HK-2 (cell line): ENCODE measurements at regions not wholly inside any gene's neighbourhood (a gene's known extent, or its start where the extent isn't known, plus 50 kb on each side); places are given as distances from the start of the nearest gene placed in this dataset.

Source experiments
- DNase-seq: peaks from one replicate; pipeline ENCODE4 v3.0.0-alpha.2; 2018; ENCODE audit not compliant: unreplicated experiment

DNA sequence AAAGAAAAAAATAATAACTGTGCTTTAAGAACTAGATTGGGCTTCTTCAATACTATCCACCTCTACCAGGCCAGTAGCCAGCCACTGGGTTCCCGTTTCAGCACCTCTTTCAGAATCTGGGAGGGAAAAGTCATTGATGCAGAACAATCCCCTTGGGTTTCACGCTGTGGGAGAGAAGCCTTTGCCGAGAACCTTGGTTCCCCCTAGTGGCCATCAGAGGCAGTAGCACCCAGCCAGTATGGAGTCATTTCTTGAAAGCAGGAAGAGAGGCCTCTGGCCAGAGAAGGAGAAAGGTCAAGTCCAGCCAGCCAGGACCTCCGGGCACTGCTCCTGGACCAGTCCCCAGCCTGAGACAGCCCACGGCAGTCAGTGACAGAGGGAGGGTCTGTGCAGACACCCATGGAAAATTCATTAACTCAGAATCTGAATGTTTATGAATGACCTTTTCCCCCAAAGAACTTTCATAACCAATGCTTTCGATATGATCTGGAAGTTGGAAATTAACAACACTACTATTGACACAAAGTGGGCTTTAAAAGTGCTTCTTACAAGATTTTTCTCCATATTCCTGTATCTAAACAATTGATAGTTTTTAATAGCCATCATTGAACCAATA lies 51.2 kb upstream of the CDH5 start:
- peak; percentile 72 for DNase-seq

DNA sequence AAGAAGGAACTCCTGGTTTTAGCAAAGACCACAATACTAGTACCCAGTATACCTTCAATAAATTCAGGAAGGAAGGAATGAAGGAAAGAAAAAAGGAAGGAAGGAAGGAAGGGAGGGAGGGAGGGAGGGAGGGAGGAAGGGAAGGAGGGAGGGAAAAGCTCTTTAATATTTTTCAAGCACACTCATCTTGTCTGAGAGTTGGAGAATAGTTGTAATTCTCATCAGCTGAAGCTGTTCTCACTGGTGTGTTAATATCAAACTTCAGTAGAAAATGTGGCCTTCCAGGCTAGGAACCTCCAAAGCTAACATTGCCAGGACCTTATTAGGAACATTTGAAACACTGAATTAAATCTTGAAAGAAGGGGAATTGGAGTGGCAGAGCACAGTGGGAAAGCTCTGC lies 55.2 kb upstream of the CDH5 start:
- no peak for DNase-seq

DNA sequence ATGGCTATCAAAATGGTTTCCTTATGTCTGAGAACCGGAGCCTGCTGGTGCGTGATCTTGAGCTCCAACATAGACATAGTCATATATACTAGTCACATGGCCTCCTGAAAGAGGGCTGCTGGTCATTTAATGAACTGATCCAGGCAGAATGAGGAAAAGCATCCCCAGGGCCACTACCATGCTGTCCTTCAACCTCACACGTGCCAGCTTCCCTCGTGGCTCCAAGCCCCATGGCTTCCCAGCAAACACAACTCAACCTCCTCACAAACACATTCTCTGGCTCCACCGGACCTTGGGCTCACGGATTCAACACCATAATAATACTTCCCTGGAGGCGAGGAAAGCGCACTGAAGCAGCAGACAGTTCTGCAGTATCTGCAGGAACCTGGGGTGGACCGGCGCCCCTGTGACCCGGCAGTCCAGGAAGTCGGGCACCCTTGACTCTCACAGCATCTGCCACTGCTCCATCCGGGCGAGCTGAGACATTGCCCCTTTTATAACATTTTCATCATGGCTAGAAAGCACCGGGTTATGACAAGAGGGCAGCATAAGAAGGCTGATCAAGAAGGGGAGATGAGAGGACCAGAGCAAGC lies 57.2 kb upstream of the CDH5 start:
- no peak for DNase-seq

DNA sequence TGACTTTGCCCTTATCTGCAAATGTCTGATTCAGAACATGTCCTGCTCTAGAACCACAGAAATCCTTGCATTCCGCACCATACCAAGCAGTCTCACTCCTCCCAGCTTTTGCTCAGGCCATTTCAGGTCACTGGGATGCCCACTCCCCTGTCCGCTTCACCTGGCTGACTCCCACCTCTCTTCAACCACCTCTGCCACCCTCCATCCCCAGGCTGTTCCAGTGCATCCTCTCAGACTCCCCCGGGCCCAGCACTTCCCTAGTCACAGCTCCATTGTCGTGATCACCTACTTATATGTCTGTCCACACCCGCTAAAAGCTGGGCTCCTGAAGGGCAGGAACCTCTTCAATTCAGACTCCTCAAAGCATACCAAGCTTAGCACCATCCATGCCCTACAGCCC lies 58.4 kb upstream of the CDH5 start:
- no peak for DNase-seq

DNA sequence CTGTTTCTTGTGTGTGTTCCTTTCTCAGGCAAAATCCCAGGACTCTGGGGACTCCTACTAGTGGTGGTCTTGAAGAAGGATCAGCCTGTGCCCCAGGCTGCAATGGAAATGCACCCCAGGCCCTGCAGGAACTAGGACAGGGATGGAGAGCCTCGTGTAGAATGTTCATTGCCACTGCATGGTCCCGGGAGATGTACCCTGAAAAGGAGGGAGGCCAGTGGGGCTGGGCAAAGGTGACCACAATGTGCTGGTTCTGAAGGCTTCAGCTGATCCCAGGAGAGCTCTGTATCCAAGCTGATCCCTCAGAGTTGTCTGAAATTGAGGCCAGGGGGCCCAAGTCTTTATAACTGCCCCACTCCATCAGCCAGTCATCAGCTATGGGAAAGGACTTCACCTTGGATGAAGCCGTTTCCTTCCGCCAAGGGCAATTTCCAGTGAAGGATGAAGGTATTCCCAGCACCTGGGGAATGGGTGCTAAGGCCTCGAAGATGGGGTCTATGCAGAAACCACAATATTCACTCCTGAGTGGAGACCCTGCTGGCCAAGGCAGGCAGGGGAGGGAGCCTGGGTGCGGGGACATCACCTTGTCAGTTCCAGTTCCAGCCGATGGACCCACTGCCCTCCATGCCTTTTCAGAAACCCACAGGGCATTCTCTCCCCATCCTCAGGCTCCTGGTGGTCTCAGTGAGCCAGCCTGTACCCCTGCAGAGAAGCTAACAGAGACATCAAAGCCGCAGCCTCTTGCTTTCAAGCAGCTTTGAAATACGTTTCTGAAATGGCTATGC lies 59.9 kb upstream of the CDH5 start:
- no peak for DNase-seq

DNA sequence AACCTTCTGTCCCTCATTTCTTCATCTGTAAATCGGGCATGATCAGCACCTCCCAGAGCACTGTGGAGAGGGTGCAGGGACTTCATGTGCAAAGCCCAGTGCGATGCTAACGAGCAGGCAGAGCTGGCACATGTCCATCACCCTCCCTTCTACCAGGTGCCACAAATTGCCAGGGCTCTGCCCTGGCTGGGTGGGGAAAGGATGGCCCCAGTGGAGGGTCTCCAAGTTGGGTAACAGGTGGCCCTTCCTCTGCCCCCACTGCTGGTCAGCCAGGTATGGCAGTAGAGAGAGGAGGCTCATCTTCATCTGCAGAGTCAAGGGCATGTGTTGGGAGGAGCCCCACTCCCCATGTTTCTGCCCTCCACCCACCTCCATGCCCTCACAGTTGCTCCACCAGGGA lies 61.5 kb upstream of the CDH5 start:
- no peak for DNase-seq

DNA sequence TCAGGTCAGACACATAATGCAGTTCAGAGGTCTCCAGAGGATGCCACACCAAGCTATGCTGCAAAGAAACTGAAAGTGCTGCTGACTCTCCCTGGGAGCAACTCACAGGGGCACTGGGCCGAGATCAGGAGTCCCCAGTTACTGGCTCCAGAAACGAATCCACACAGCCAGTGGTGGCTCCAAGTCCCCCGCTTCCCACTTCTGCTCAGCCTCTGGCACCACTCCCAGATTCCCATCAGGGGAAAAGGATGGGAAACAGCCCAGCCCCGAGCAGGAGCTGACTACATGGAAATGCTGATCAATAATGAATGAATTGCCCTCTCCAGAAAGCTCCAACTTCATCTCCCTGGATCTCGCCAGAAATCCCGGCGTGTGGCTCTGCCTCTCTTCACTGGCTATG lies 62.3 kb upstream of the CDH5 start:
- DNase-seq = no peak

DNA sequence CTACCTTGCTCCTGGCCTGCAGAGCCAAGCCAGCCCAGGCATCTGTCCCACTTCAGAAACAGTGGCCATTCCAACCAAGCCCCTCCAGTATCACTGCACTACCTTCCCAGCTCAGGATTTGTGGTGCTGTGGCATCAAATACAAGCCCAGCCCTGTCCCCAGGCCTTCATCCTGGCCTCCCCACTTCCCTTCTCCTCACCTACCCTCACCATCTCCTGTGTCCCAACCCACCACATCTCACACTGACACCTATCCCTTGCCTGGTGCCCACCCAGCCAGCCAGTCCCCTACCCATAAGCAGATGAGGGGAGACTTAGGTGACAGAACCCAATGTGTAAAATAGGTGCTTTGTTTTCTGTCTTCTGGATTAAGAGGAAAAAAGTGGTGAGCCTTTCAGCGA lies 66.0 kb upstream of the CDH5 start:
- DNase-seq = no peak

DNA sequence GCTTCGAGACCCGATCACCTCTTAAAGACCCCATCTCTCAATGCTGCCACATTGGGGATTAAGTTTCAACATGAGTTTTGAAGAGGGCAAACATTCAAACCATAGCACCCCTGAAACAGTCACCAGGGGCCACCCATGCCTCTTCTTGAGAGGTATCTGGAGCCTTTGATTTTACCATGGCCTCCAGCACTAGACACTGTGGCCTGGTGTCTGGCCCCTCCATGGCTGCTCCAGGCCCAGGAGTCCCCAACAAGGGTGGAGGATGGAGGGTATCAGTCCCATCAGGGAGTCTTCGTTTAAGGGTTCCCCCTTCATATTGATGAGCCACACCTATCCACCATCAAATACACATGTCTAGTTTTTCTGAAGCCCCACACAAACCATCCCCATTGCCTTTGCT lies 66.5 kb upstream of the CDH5 start:
- DNase-seq = no peak

DNA sequence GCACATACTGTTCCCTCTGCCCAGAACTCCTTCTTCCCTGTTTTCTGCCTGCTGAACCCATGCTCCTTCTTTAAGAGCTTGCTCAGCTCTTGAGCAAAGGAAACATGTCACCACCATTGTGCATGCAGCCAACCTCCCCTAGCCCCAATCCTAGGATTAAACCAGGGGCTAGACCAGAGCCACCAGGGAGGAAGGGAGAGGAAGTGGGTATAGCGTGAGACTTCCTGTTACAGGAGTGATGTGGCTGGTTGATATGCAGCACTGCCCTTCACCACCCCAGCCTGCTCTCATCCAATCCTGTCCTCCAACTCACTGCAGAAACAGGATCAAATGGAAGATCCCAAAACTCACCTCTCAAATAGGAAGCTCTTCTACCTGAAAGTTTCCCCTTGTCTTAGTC lies 67.1 kb upstream of the CDH5 start:
- no peak for DNase-seq

DNA sequence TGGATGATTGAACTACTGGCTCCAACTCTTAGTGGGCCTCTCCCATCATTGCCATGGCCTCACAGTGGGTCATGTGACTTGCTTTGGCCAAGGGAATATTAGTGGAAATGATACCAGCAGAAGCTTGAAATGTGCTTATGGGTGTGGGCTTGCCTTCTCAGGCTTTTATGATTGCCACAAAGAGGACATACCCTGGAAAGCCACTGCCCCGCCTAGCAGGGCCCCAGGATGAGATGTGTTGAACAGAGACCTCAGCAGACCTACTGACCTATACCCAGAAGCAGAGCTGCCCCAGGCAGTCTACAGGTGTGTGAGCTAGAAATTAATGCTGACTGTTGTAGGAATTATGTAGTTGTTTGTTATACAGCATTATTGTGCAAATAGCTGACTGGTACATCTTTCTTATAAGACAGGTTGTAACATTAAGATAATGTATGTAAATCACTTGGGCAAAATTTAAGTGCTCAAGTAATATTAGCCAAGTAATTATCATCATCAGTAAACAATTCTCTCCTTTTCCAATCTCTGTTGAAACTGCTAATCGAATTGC lies 67.8 kb upstream of the CDH5 start:
- no peak for DNase-seq

DNA sequence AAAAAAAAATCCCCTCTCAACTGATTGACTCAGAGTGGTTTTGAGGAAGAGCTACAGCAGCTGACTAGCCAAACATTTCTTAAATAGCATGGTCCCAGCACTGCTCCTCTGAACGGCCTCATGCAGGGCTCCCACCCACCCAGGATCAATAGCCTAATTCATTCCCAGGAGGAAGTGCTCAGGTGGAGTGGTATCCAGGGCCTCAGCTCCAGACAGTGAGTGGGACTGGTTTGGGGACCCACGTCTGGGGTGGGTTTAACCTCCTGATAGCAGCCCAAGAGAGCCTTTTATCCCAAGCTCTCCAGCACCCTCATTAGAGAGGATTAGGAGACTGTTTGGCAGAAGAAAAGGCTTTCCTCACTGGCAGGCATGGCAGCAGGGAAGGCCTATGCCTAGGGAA lies 68.5 kb upstream of the CDH5 start:
- DNase-seq = no peak

DNA sequence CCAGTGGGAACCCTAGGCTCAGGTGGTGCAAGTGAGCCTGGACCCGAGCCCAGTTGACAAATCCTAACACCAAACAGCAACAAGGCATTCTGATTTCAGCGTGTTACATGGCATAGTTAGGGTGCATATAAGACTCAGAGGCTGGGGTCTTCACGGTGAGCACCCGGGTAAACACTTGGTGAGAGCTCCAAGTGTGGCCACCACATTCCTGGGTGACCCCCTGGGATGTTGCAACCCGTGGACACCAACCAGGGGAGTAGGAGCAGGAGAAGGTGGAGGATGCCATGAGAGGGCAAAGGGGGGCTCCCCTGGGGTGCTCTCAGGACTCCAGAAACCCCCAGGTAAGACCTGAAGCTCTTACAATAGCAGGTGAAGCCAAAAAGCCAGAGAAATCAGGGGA lies 69.9 kb upstream of the CDH5 start:
- no peak for DNase-seq

DNA sequence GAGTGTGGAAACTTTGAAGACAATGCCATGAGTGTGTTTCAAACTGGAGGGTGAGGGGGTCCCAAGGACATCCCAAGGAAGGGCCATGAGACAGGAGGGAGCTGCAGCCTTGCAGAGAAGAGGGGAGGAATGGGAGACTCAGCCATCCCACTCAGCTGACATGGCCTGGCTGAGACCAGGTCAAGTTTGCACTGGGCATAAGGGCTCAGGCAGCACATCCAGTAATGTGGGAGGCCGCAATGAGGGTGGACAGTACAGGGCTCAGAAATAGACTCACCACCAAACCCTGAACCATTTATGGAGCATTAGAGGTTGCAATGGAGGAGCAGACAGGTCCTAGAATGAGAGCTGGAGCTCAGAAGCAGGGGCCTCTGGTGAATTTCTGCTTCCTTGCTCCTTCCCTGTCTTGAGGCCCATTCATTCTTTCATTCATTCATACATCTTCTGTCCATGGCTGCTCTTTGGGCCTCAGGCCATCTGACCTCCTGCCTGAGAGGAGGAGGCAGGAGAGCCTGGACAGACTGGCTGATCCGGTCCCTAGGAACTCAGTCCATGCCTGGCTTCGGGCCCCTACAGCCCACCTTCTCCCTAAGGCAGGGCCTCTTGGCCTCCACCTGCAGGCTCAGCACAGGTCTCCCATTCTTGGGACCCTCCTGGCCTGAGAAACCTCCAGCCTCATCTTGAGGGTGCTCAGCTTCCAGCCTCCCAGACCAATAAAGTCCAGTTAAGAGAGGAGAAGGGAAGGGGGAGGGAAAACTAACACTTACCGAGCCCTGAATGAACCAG lies 70.5 kb upstream of the CDH5 start:
- no peak for DNase-seq

DNA sequence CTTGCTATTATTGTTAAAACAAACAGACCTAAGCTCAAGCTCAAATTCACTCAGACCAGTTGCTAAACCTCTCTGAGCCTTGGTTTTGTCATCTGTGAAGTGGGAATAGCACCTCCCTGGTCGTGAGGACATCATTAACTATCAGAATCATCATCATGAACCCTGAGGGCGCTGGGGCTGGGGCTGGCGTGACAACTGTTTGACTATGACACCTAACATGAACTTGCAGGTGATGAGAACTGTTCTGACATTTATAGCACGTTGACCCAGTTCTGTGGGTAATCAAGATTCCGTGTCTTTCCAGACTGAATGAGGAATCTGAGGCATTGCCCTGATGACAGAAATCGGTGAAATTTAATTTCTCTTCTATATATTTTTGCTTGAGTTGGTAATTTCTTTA lies 71.3 kb upstream of the CDH5 start:
- no peak for DNase-seq

DNA sequence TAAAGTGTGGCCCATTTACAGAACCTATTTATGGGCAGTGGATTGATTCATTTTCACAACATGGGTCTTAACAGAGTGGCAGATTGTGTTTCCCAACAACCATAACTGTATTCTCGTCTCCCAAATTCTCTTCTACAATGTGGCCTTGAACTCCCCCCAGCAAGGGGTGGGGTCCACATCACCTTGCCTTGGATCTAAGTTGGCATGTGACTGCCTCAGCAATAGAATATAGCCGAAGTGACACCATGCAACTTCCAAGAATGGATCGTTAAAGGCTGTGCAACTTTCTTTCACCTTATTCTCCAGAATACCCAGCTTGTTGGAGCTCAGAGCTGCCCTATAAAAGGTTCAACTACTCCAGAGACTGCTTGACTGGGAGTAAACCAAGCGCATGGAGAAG lies 72.0 kb upstream of the CDH5 start:
- no peak for DNase-seq

DNA sequence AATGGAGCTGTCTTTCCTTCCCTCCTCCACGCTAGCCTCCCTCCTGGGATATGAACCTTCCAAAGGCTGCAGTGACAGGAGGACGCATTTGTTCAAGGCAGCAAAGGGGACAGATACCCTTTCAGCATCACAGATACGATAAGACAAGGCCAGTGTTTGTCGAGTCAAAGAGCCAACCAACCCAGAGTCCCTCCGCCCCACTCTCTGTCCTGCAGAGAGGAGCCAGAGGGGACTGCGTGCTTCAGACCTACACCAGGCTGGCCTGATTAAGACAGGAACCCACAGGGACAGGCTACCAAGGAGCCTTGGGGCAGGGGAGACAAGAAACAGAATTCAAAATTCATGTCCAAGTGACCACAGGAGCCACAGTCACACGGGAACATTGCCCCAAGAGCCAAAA lies 72.6 kb upstream of the CDH5 start:
- DNase-seq = no peak

DNA sequence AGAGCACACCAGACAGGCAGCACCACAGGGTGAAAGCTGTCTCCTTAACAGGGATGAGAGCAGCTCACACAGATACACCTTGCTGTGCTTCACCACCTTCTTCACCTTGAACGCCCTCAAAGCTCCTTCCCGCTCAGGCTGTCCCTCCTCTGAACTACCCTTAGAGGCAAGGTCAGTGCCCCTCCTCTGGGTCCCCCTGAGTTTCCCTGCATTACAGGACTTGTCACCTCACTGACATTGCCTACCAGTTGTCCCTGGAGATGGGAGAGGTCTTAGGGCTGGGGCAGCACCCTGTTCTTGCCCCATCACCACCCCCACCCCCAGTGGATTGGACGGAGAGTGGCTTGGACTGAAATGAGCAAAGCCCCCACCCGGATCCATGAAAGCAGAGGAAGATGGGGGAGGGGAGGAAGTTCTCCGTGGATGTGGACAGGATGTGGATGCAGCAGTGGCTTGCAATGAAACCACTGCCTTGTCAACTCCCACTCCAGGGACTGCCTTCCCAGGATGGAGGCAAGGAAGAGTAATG lies 73.2 kb upstream of the CDH5 start:
- no peak for DNase-seq

DNA sequence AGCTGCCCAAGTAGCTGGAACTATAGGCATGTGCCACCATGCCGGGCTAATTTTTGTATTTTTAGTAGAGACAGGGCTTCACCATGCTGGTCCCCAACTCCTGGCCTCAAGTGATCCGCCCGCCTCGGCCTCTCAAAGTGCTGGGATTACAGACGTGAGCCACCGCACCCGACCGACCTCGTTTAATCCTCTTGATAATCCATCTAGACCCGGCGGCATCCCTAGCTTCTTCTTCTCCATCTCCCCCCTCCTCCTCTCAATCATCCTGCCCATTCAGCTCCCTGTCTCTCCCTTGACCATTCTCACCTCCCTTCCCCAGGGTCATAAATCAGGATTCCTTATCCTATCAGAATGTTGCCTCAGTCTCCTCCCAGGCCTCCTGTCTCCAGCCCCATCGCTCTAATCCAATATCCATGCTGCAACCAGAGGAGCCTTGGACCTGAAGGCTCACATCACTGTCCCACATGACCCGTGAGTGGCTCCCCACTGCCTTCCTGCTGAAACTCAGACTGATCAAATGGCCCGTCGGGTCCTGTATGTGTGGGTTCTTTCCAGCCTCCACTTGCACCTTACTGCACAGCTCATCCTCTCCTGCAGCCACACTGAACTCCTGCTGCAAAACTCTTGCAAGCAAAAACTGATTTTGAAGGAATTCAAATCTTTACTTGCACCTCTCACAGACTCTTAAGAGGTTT lies 74.1 kb upstream of the CDH5 start:
- DNase-seq = no peak

DNA sequence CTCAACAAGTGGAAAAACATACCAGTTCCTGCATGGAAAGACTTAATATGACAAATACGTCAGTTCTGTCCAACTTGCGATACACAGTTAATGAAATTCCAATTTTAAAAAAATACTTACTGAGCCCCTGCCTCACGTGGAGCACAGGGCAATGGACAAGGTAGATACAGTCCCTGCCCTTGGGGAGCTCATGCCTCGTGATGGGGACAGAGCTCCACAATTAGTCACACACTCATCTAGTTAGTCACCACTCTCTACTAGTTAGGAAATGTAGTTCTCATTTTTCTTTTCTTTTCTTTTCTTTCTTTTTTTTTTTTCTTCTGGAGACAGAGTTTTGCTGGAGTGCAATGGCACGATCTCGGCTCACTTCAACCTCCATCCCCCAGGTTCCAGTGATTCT lies 74.7 kb upstream of the CDH5 start:
- DNase-seq = no peak

DNA sequence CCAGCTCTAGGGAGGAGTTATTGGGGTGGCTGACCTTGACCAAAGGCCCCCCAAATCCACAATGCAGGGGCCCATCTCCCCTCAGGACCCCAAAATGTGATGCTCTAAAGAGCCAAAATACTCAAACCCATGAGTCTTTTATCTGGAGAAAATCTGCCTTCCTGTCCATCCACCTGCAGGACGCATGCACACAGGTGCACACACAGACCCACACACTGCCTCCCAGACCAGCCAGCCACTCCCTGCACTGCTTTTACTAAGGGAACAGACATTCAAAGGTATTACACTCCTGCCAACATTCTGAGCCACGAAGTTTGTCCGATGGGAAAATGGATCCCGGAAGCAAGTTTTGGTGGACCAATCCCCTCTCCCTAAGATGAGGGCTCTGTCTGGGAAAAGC lies 76.1 kb upstream of the CDH5 start:
- no peak for DNase-seq

DNA sequence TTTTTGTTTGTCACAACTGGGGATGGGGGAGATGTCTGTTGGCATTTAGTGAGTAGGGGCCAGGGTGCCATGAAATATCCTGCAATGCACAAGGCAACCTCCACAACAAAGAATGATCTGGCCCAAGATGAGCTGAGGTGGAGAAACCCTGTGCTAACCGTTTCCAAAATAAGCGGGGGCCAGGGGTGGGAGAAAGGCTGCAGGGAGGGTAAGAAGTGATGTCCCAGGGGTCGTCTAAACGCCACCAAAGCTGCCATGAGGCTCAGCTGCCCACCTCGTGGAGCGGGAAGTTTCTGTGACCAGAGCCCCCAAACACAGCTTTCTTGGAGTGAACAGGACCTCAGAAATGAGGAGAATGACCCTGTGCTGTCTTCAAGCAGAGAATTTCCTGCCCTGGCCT lies 76.5 kb upstream of the CDH5 start:
- no peak for DNase-seq
